Lung microvascular endothelial cell (primary cell): ENCODE measurements at regions not wholly inside any gene's neighbourhood (a gene's known extent, or its start where the extent isn't known, plus 50 kb on each side); places are given as distances from the start of the nearest gene placed in this dataset.
"Not testable (repeated sequence)": the region's sequence is repeated elsewhere in the genome, so short reads cannot be mapped to it uniquely, and the experiment has no call there.

ENCODE experiments used
- DNase-seq, 2 donors: peaks; one replicate each; pipeline versions ENCODE4 v3.0.0 to v3.0.0-alpha.2; 2010; ENCODE audit warnings: low read depth in 2 of 2

GRCh38 chr11:24240496-24241175 is 256.2 kb upstream of the LUZP2 start:
- DNase-seq, result no peak

GRCh38 chr11:24246715-24247114 is 250.1 kb upstream of the LUZP2 start:
- no peak for DNase-seq

GRCh38 chr11:24247846-24248245 is 249.0 kb upstream of the LUZP2 start:
- no peak for DNase-seq

GRCh38 chr11:24249921-24250320 is 246.9 kb upstream of the LUZP2 start:
- no peak for DNase-seq

GRCh38 chr11:24253237-24253760 is 243.6 kb upstream of the LUZP2 start:
- DNase-seq, result no peak

GRCh38 chr11:24264868-24265267 is 232.0 kb upstream of the LUZP2 start:
- DNase-seq, result no peak

- DNase-seq, result no peak
Measured at GRCh38 chr11:24267014-24267413, 229.8 kb upstream of the LUZP2 start.

- DNase-seq, result no peak
Measured at GRCh38 chr11:24271798-24272197, 225.1 kb upstream of the LUZP2 start.

- not testable (repeated sequence) for DNase-seq
Measured at GRCh38 chr11:24274214-24274781, 222.6 kb upstream of the LUZP2 start.

- no peak for DNase-seq
Measured at GRCh38 chr11:24286238-24286637, 210.6 kb upstream of the LUZP2 start.

- peak in 1 of 2 donors; percentile 6 for DNase-seq
Measured at GRCh38 chr11:24289301-24289700, 207.6 kb upstream of the LUZP2 start.

- no peak for DNase-seq
Measured at GRCh38 chr11:24293964-24294363, 202.9 kb upstream of the LUZP2 start.

GRCh38 chr11:24295360-24295759 is 201.5 kb upstream of the LUZP2 start:
- peak in 1 of 2 donors; percentile 3 for DNase-seq

GRCh38 chr11:24297461-24297860 is 199.4 kb upstream of the LUZP2 start:
- DNase-seq, result no peak

- no peak for DNase-seq
Measured at GRCh38 chr11:24298146-24298545, 198.7 kb upstream of the LUZP2 start.

GRCh38 chr11:24311974-24312373 is 184.9 kb upstream of the LUZP2 start:
- no peak for DNase-seq

- DNase-seq, result peak in 1 of 2 donors; percentile 80
Measured at GRCh38 chr11:24312464-24313238, 184.2 kb upstream of the LUZP2 start.

- DNase-seq, result no peak
Measured at GRCh38 chr11:24321229-24321628, 175.6 kb upstream of the LUZP2 start.

- peak in 1 of 2 donors; percentile 2 for DNase-seq
Measured at GRCh38 chr11:24324211-24324610, 172.6 kb upstream of the LUZP2 start.

- DNase-seq, result no peak
Measured at GRCh38 chr11:24344222-24344621, 152.6 kb upstream of the LUZP2 start.

GRCh38 chr11:24348908-24349307 is 147.9 kb upstream of the LUZP2 start:
- no peak for DNase-seq

GRCh38 chr11:24351179-24351578 is 145.7 kb upstream of the LUZP2 start:
- DNase-seq, result no peak
